Tibial nerve (tissue), 4 donors: ENCODE measurements at regions not wholly inside any gene's neighbourhood (a gene's known extent, or its start where the extent isn't known, plus 50 kb on each side); places are given as distances from the start of the nearest gene placed in this dataset.

ENCODE experiments used
- CTCF ChIP-seq, 5 experiments: fragments of 200-600 bp in 3 of 5; fragments of 450-650 bp in 2 of 5; sonication (generic) in 3 of 5; IDR thresholded peaks; one replicate each; pipeline ENCODE4 v1.5.1; 2016 to 2019; ENCODE audit warnings: antibody characterized with exemption in 5 of 5, mild to moderate bottlenecking in 3 of 5, moderate library complexity in 2 of 5
- EP300 ChIP-seq, 2 donors: sonication (generic); formaldehyde crosslinking; IDR thresholded peaks; one replicate each; pipeline ENCODE4 v1.6.1; 2017; ENCODE audit warnings: antibody characterized with exemption in 2 of 2, mild to moderate bottlenecking in 1 of 2
- POLR2A ChIP-seq, 2 donors: fragments of 450-650 bp; IDR thresholded peaks; one replicate each; pipeline ENCODE4 v1.6.1; 2017; ENCODE audit warnings: antibody characterized with exemption in 2 of 2, mild to moderate bottlenecking in 2 of 2, moderate library complexity in 2 of 2

DNA sequence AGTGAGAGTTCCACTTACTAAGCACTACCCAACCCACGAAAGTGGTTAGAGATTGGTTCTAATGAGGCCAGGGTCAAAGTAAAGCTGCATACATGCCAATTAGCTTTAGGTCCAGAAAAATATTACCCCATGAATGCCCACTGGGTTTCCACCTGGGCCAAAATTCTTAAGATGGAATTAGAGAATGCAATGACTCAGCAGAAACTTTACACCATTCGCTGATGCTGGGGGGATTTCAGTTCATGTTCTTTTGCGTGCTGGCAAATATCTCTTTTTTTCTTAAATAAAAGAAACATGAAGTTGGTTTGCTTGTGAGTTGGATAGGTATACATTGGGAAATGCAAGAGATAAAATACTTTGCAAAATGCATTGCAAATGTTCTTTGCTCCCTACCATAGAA, 715.3 kb upstream of the MIR17HG start:
- TF ChIP-seq CTCF (IDR thresholded peaks at IDR 0.05) (no peak), POLR2A (IDR thresholded peaks at IDR 0.05) (no peak), EP300 (IDR thresholded peaks at IDR 0.05) (no peak)
